Adrenal gland (tissue), 9 donors: ENCODE measurements at regions not wholly inside any gene's neighbourhood (a gene's known extent, or its start where the extent isn't known, plus 50 kb on each side); places are given as distances from the start of the nearest gene placed in this dataset.

ENCODE experiments used
- DNase-seq, 7 donors: peaks; one replicate each; pipeline ENCODE4 v3.0.0-alpha.2; 2019 to 2020
- H3K27ac ChIP-seq, 5 donors: fragments of 200-600 bp; sonication (generic) in 4 of 5; 1 replicate in 3 of 5; 2 replicates in 2 of 5; pipeline versions ENCODE4 v1.5.1 to v1.8.0; 2016 to 2020; ENCODE audit warnings: mild to moderate bottlenecking in 1 of 5
- H3K27me3 ChIP-seq: fragments of 200-600 bp; 2 replicates; pipeline ENCODE4 v1.8.0; 2021
- H3K36me3 ChIP-seq, 2 donors: fragments of 200-600 bp; replicated peaks in 1 of 2; 1 replicate in 1 of 2; 2 replicates in 1 of 2; pipeline versions ENCODE4 v1.5.1 to v1.8.0; 2018 to 2022
- H3K4me1 ChIP-seq, 2 donors: fragments of 200-600 bp; replicated peaks in 1 of 2; 1 replicate in 1 of 2; 2 replicates in 1 of 2; pipeline versions ENCODE4 v1.5.1 to v1.8.0; 2018 to 2021
- H3K4me3 ChIP-seq, 4 donors: fragments of 200-600 bp; sonication (generic) in 3 of 4; one replicate each; pipeline ENCODE4 v1.5.1; 2016 to 2018
- H3K9me3 ChIP-seq, 3 donors: fragments of 200-600 bp; sonication (generic) in 1 of 3; replicated peaks in 1 of 3; 1 replicate in 2 of 3; 2 replicates in 1 of 3; pipeline versions ENCODE4 v1.5.1 to v1.8.0; 2016 to 2021
- CTCF ChIP-seq, 6 experiments: fragments of 450-650 bp in 4 of 6; fragments of 200-600 bp in 2 of 6; sonication (generic) in 1 of 6; IDR thresholded peaks; 1 replicate in 5 of 6; 2 replicates in 1 of 6; pipeline versions ENCODE4 v1.5.1 to v1.8.0; 2016 to 2021; ENCODE audit warnings: antibody characterized with exemption in 6 of 6, mild to moderate bottlenecking in 2 of 6, moderate library complexity in 1 of 6
- POLR2A ChIP-seq, 2 donors: fragments of 450-650 bp; IDR thresholded peaks; one replicate each; pipeline ENCODE4 v1.6.1; 2017; ENCODE audit warnings: antibody characterized with exemption in 2 of 2, mild to moderate bottlenecking in 2 of 2, moderate library complexity in 1 of 2
- WGBS, 4 donors: extraction: QIAGEN DNeasy Blood & Tissue Kit in 2 of 4; methylation state at CpG; one replicate each; pipeline versions ENCODE4 v1.1.5 to v1.1.7; 2013 to 2017; 5-methylcytosine and 5-hydroxymethylcytosine counted together
- intact Hi-C, 2 donors: fragments of 100-400 bp; cut with DNase I; formaldehyde crosslinking; loops; one replicate each; pipeline versions ENCODE4 v1.14.1 to v1.15.0; 2022 to 2023
- donor health status: healthy with polysubstance abuse.
- donor health status: Bipolar disorder and iron deficiency.
- donor health status: DM: yes; HTN: yes; CAD: no.
- donor health status: DM: no; HTN: no; CAD: no.
- donor health status: DM: no; HTN: no; CAD: no.

- no peaks in the 10 kb centered on the region for H3K27me3 ChIP-seq
- H3K4me3 ChIP-seq = no peak overlapping the region
- DNase-seq = no peak
- no peaks in the 10 kb centered on the region for H3K4me1 ChIP-seq
- TF ChIP-seq CTCF (IDR thresholded peaks at IDR 0.05) (no peak), POLR2A (IDR thresholded peaks at IDR 0.05) (no peak)
- no peaks in the 10 kb centered on the region for H3K9me3 ChIP-seq
- WGBS, 4 donors = 77 to 84% (median 79%) methylated on average over 3 of the region's 3 CpGs
- intact Hi-C loops = no loop called here
- H3K27ac ChIP-seq = no peak overlapping the region
- H3K36me3 ChIP-seq = no peaks in the 10 kb centered on the region
Measured at GRCh38 chr3:147794596-147794995, 385.4 kb downstream of the ZIC1 start.

- H3K27me3 ChIP-seq = no peaks in the 10 kb centered on the region
- TF ChIP-seq CTCF (IDR thresholded peaks at IDR 0.05) = no peak
- no peak for TF ChIP-seq POLR2A (IDR thresholded peaks at IDR 0.05)
- H3K4me3 ChIP-seq = no peak overlapping the region
- H3K4me1 ChIP-seq = no peaks in the 10 kb centered on the region
- no peaks in the 10 kb centered on the region for H3K9me3 ChIP-seq
- H3K27ac ChIP-seq = no peak overlapping the region
- intact Hi-C loops = no loop called here
- no peaks in the 10 kb centered on the region for H3K36me3 ChIP-seq
- DNase-seq = no peak
- WGBS, 4 donors = 67 to 73% (median 70%) methylated on average over 1 of the region's 1 CpG
Measured at GRCh38 chr3:147795418-147795817, 386.3 kb downstream of the ZIC1 start.

GRCh38 chr3:147797095-147797494 is 387.9 kb downstream of the ZIC1 start:
- Histone ChIP-seq H3K9me3 (no peaks in the 10 kb centered on the region), H3K27ac (no peak overlapping the region)
- intact Hi-C loops = no loop called here

GRCh38 chr3:147799601-147800000 is 390.4 kb downstream of the ZIC1 start:
- whole genome bisulfite sequencing, 4 donors = 49 to 59% (median 53%) methylated on average over 2 of the region's 2 CpGs
- Histone ChIP-seq H3K27ac (no peak overlapping the region), H3K27me3 (no peaks in the 10 kb centered on the region), H3K4me1 (no peaks in the 10 kb centered on the region), H3K9me3 (no peaks in the 10 kb centered on the region), H3K4me3 (no peak overlapping the region), H3K36me3 (no peaks in the 10 kb centered on the region)
- intact Hi-C loops = no loop called here
- TF ChIP-seq CTCF (IDR thresholded peaks at IDR 0.05) = no peak
- no peak for DNase-seq

More at GRCh38 chr3:147797095-147797494, 387.9 kb downstream of the ZIC1 start:
- H3K27me3 ChIP-seq = no peaks in the 10 kb centered on the region
- H3K36me3 ChIP-seq = no peaks in the 10 kb centered on the region
- no peak for DNase-seq
- H3K4me3 ChIP-seq = no peak overlapping the region
- H3K4me1 ChIP-seq = no peaks in the 10 kb centered on the region
- TF ChIP-seq CTCF (IDR thresholded peaks at IDR 0.05) (no peak), POLR2A (IDR thresholded peaks at IDR 0.05) (no peak)
